Activated CD4-positive, alpha-beta T cell treated with anti-CD3 and anti-CD28 coated beads, Interleukin-10, Interleukin-2, amounts not matched to agents 100 ng/mL and 50 ng/mL, durations not matched to agents 16 hours and 8 hours (primary cell): ENCODE measurements at regions not wholly inside any gene's neighbourhood (a gene's known extent, or its start where the extent isn't known, plus 50 kb on each side); places are given as distances from the start of the nearest gene placed in this dataset.

Experiments
- DNase-seq: peaks from one replicate; pipeline ENCODE4 v3.0.0-alpha.2; 2020

GRCh38 chr2:206845877-206846276 lies 80.5 kb downstream of the FASTKD2 start:
- DNase-seq: no peak

- DNase-seq: no peak
Measured at GRCh38 chr2:206846331-206846730, 80.9 kb downstream of the FASTKD2 start.

GRCh38 chr2:206846981-206847834 lies 81.8 kb downstream of the FASTKD2 start:
- DNase-seq: no peak

DNA sequence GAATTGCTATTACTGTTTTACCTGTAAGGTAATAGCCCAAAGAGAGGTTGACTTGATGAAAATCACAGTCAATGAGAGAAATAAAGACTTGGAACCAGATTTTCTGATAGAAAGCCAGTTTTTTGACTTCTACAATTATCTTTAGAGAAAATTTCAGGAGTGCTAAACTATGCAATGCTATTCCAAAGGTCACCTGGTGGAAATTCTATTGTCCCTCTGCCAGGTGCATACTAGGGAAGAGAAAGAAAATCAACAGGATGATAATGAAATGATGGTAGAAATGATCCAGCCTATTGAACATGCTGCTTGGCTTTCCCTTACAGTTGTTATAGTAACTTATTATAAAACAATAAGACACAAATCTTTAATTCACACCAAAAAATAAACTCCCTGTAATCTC lies 85.0 kb downstream of the FASTKD2 start:
- DNase-seq: no peak

GRCh38 chr2:206851521-206851920 lies 86.1 kb downstream of the FASTKD2 start:
- DNase-seq: no peak

DNA sequence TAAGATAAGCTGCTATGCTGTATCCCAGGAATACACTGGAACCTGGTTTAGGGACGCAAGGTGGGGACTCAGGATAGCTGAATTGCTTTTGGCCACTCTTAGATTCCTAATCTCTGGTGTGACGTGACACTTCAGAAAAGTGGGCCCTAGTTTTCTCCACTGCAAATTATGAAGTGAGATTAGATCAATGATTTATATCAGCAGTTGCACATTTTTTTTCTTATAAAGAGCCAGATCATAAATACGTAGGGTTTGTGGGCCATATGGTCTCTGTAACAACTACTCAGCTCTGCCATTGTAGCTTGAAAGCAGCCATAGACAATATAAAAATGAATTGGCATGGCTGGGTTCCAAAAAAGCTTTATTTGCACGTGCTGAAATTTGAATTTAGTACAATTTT lies 85.4 kb upstream of the CPO start:
- no peak for DNase-seq

DNA sequence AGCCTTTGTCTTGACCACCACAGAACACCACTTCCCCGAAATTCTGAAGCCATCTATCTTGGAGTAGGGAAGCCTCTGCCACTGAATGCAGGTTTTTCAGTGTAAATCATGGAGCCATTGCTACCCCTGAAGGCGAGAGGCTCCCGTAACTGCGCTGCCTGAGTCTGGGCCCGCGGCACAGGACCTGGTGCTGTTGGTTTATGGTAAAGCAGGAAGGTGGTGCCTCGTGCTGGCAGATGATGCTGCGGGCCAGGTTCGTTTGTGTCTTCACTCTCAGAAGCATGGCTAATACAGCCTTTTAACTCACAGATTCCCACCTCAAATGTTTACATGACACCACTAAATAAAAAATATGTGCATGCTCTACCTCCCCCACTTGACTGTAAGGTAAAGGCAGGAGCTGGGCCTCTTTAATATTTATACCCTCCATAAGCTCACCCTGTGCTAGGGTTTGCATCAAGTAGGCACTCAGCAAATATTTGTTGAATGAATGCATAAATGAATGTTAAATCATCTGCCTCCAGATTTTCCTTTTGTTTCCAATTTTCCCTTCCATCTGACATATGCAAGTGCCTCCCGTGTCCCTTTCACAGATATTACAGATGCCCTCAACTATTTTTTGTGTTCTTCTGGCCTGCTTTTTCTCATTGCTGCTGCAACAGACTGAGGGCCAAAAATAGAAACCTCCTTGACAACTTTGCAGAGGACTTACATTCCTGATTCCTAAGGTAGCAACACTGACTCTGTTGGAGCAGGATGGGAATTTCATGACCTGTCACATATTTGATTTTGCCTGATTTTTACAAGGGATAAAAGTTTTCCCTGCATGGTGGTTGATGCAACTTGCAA lies 83.5 kb upstream of the CPO start:
- DNase-seq: no peak

DNA sequence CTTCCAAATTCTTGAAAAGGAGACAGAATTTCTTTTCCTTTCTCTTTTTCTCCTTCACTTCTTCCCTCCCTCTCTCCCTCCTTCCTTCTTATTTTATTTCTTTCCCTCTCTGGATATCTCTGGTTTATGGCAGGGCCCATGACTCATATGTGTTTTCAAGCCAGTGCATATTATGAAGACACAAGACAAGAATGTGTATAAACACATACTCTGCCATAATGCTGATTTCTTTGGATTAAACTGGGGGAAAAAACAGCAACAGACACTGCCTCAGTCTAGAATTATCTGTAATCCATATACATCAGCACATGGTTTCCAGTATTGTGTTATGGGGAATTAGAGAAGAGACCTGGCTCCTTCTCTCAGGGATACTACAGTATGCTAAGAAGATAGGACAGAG lies 82.8 kb upstream of the CPO start:
- no peak for DNase-seq

- no peak for DNase-seq
Measured at GRCh38 chr2:206858687-206859329, 80.5 kb upstream of the CPO start.

DNA sequence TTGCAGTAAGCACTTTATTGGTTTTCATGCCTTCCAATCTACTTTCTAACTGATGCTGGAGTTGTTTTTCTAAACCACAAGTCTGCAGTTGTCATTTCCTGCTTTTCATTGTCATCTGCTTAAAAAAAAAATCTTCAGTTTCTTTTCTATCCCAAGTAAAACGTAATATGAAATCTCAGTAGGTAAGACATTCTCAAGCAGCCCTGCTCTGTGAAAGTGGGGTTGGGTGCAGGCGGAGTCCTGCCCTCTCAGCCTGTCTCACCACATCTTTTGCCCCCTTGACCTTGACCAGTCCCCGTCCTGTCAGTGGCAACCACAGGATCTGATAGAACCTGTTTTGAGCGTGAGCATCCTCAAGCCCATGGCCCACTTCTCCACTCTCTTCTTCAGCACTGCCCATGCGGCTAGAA lies 80.0 kb upstream of the CPO start:
- peak; percentile 47 for DNase-seq

DNA sequence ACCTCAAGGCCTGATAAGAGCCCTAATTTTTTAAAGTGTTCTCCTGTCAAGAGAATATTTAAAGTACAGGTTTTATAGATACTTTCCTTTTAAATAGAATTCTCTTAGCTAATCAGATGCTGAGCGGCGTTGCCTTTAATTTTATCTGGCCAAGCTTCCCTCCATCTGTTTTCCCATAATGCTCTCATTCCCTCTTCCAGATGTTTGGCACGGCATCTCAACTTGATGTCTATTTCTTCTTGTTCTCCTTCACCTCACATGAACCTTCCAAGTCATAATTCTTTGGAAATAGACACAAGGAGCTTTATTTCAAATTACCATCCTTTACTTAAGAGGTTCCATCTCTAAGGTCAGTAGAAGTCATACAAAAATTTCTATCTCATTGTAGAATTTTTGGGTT lies 76.1 kb upstream of the CPO start:
- DNase-seq: no peak

DNA sequence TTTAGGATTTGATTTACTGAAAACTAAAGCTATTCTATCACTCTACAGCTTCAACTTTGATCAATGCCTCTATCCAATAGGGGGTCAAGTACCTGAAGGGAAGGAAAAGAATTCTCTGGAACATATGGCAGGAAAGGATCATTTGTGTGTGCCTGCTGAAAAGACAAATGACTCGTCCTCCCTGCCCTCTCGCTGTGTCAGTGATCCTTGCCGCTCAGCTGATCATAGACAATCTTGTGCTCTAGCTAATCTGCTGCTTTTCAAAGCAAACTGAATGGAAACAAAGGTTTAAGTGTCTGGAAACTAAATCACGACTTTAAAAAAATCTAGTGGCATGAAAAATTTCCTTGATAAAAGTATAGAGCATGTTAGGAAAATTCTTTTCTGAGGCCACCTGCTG lies 75.6 kb upstream of the CPO start:
- no peak for DNase-seq

- peak; percentile 14 for DNase-seq
Measured at GRCh38 chr2:206867006-206867405, 72.3 kb upstream of the CPO start.

DNA sequence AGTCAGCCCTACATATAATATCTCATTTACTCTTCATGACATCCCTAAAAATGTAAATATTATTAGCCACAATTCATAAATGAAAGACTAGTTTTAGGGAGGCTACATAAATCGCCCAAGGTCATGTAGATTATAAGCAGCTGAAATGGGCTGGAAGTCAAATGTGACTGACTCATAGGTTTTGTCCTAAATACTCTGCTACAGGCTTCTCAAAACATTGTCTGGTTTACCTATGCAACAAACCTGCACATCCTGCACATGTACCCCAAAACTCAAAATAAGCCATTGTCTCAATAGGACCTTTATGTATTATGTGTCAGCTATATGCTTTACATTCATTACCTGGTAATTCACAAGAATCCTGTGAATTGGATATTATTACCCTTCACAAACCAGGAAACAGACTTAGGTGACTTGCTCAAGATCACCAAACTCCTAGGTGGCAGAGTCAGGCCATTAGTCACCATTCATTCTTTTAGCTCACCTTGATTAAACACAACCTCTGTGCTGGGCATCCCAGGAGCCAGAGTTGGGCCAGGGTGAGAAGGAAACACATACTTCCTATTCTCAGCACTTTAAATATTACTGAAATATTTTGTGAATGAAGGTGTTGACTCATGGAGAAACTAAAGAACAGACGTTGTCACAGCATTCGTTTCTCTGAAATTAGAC lies 69.4 kb upstream of the CPO start:
- DNase-seq: no peak

DNA sequence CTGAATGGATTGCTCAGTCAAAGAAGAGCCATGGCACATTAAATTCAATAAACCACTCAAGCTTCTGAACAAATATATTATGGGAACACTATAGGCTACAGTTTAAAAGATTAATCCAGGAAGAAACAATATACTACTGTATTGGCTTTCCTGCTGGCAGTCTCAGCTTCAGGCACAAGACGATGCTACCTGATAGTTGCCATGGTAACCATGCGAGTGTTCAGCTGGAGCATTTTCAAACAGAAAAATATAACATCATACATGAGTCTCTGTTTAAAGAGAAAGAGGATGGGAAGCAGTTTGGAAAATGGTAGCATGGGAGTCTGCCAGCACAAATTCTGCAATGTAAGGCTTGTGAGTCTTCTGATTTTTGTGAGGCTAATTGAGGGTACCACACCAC lies 65.9 kb upstream of the CPO start:
- no peak for DNase-seq

GRCh38 chr2:206875701-206876100 lies 63.6 kb upstream of the CPO start:
- DNase-seq: no peak

- DNase-seq: no peak
Measured at GRCh38 chr2:206876216-206876860, 63.0 kb upstream of the CPO start.

DNA sequence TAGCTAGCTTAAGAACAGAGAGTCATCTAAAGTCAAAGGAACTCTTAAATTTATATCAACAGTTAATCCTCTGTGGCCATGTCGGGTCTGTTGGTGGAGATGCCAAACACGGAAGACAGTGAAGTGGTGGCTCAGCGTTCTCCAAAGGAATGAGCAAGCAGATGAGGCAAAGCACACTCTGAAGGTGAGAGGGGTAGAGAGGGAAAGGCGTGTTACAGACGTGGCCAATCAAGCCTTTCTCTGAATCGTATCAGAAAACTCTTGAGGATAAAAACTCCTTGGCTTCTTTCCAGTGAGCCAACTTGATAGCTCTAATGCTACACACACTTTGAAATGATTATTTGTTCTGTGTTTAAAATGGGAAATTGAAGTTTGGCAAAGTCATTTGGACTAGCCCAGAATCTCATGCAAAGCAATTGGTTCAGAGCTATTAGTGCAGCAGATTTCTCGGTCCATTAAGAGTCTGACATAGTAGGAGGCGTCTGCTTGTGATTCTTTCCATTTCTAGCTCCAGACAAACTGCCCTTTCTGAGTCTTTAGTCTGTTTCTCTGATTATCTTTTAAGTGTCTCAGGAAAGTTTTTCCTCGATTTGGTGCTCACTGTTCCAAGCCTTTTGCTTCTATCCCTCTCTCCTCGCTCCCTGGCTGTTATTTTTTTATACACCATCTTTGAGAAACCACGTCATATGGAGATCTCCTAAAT lies 57.5 kb upstream of the CPO start:
- no peak for DNase-seq

GRCh38 chr2:206886696-206887095 lies 52.6 kb upstream of the CPO start:
- DNase-seq: no peak

GRCh38 chr2:206887745-206888144 lies 51.6 kb upstream of the CPO start:
- DNase-seq: no peak
